Dermis blood vessel endothelial cell (primary cell): ENCODE measurements at regions not wholly inside any gene's neighbourhood (a gene's known extent, or its start where the extent isn't known, plus 50 kb on each side); places are given as distances from the start of the nearest gene placed in this dataset.
A peak's percentile ranks its signal among the peaks of the same experiment; 100 is the strongest.
"Not testable (repeated sequence)": the region's sequence is repeated elsewhere in the genome, so short reads cannot be mapped to it uniquely, and the experiment has no call there.

Experiments
- DNase-seq: peaks from one replicate; pipeline ENCODE4 v3.0.0; 2010

GRCh38 chr6:9370480-9370879 is 935.1 kb upstream of the SLC35B3 start:
- no peak for DNase-seq

- no peak for DNase-seq
Measured at GRCh38 chr6:9365378-9365777, 930.0 kb upstream of the SLC35B3 start.

GRCh38 chr6:9361749-9362148 is 926.4 kb upstream of the SLC35B3 start:
- no peak for DNase-seq

GRCh38 chr6:9360881-9361280 is 925.5 kb upstream of the SLC35B3 start:
- DNase-seq: no peak

- DNase-seq: no peak
Measured at GRCh38 chr6:9347608-9348007, 912.3 kb upstream of the SLC35B3 start.

DNA sequence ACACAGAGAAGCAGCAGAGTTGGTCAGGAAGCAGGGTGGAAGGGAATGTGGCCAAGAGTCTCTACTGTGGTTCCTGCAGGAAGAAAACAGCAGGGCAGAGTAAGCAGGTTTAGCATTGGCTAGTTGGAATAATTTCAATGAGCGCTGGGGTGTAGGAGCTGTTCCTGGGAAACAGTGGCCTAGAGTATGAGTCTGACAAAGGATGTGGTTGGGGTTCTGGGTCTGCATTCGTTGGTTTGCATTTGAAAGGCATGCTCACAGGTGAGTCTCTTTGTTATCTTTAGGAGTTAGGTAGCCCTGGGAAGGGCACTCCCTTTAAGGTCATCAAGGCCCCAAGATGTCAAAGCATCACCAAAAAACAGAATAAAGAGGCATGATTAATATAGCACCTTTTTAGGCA is 911.6 kb upstream of the SLC35B3 start:
- no peak for DNase-seq

- DNase-seq: no peak
Measured at GRCh38 chr6:9335431-9335830, 900.1 kb upstream of the SLC35B3 start.

DNA sequence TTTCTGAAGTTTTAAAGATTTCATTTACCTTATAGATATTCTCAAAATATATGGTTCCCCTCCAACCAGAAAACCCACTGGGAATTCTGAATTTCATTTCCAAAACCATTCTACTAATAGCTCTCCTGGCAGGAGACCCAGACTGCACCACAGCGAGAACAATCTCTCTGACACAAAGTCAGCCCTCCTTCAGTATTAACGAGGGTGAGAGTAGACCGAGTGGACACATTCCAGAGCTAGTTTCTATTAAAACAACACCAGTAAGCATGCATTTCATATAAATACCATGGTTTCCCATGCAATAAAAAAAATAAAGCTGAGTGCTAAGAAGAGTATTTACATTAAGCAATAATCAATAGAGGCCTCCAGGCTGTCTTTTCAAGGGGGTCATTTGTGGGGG is 899.6 kb upstream of the SLC35B3 start:
- no peak for DNase-seq

DNA sequence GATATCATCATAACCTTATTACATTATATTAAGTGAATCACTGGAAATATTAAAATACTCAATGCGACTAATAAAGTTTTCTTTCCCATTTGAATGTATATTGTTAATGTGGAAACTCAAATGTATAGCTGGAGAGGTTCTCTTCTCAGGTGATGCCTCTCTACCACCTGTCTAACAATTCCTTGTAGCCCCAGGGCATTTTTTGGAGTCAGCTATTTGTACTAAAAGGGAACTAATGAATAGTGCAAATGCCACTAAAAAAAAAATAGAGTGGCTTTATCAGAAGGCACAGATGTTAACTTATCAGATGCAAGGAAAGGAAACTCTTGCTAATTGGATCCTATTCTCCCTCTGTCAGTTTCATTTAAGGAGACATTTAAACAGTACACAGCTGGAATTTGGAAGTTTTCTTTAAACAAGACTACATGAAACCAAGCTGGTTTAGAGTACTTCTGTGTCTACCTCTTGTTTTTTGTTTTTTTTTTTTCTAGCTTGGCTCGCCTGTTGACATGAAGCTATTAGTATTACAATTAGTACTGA is 897.0 kb upstream of the SLC35B3 start:
- DNase-seq: no peak

GRCh38 chr6:9316831-9317230 is 881.5 kb upstream of the SLC35B3 start:
- no peak for DNase-seq

DNA sequence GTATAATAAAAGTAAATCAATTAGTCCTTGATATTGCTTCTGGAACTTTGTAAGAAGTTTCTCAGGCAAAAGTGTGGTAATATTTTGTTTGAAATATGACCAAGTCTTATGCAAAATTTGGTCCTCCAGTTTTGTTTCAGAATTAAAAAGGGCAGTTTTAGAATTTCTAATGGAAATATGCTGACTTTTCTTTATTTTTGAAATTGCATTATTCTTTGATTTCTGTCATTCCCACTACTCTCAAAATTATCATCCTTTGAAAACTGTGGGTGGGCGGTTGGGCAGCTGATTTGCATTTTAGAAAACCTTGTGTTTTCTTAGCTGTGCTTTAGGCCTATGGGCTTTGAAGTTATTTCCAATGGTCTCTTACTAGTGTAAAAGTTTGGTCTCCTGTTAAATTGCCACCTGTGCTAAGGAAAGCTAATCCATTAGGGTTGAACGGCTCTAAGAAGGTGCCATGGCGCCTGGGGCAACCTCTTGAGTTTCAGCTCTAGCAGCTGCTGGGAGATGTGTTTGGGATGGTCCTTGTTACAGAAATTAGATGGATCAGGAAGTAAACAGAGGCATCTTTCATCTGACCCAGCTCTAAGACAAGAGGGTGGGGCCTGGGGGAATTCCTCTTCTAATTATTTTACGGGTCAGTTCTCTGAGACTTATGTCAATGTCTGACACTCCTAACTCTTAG is 880.8 kb upstream of the SLC35B3 start:
- DNase-seq: no peak

GRCh38 chr6:9308284-9308683 is 872.9 kb upstream of the SLC35B3 start:
- no peak for DNase-seq

GRCh38 chr6:9307786-9308185 is 872.4 kb upstream of the SLC35B3 start:
- DNase-seq: no peak

DNA sequence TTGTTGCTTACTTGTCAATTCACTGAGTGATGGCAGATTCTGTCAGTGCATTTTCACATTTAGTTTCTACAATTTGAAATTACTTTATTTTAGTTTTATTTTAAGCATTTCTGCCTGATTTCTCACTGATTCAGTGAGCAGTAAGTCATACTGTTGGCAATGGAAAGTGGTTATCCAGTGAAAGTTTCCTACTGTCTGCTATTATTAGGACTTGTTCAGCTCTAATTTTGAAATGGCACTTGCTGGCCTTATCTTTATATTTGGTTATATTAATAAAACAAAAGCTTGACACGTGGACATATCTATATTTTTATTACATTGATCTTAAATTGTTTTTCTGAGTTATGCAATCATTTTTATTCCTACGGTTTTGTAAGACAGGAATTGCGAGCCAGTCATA is 871.8 kb upstream of the SLC35B3 start:
- DNase-seq: no peak

DNA sequence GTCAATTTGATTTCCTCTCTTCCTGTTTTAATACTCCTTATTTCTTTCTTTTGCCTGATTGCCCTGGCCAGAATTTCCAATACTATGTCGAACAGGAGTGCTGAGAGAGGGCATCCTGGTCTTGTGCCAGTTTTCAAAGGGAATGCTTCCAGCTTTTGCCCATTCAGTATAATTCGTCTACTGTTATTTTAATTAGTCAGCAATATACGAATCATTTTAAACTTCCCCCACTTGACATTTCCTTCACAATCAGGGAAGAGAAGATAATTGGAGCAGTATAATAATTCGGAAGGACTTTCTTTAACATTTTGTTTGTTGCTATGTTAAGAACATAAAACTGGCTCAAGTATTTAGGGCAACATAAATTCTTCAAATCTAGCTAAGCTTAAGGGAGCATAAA is 860.3 kb upstream of the SLC35B3 start:
- DNase-seq: peak; percentile 22

DNA sequence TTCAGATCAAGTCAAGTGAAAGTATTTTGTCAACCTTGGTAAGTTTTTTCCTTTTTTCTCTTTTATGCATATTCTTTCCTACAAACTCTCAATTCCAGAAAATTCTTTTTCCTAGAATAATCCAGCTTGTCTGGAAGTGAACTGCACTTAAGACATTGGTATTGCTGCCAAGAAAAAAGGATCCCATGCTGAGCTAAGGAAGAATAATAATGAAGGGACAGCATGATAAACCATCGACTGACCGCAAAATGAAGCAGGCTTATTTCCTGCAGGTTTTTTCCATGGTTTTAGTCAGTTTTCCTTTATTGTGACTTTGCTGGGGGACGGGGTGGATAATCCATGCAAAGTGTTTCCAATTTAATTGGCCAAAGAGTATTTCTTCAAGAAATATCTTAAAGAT is 857.6 kb upstream of the SLC35B3 start:
- DNase-seq: peak; percentile 2

- DNase-seq: not testable (repeated sequence)
Measured at GRCh38 chr6:9290342-9290741, 855.0 kb upstream of the SLC35B3 start.

DNA sequence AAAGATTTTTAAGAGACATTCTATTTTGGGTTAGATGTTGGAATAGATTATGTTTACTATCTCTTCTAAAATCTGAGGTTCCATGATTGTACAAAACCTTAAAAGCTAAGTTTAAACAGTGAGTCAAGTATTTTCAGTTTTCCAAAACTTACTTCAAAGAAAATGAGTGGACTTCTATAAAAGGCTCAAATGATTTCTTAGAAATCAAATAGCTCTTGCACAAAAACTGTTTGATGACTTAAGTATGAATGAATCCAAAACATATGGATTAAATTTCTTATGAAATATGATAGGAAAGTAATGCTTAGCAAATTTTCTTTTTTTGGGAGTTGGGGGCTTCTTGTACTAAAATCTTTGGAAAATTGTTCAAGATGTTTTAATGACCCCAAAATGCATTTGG is 837.3 kb upstream of the SLC35B3 start:
- no peak for DNase-seq

DNA sequence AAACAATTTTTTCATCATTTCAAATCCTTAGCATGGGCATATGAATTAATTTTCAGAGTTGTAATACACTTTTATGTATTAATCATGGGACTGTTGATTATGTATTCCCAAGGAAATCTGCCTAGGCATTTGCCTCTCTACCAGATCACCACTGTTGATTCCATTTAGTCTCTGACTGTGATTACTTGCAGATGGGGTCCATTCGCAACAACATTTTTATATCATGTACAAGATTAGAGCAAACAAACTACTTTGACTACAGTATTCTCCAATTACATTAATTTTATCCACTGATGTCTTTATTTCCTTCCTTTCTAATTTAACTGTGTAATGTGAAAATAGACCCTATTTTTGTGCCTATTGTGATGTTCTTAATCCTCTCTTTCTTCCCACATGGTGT is 831.4 kb upstream of the SLC35B3 start:
- DNase-seq: no peak

- DNase-seq: no peak
Measured at GRCh38 chr6:9257215-9257614, 821.9 kb upstream of the SLC35B3 start.

- DNase-seq: no peak
Measured at GRCh38 chr6:9254251-9254650, 818.9 kb upstream of the SLC35B3 start.

DNA sequence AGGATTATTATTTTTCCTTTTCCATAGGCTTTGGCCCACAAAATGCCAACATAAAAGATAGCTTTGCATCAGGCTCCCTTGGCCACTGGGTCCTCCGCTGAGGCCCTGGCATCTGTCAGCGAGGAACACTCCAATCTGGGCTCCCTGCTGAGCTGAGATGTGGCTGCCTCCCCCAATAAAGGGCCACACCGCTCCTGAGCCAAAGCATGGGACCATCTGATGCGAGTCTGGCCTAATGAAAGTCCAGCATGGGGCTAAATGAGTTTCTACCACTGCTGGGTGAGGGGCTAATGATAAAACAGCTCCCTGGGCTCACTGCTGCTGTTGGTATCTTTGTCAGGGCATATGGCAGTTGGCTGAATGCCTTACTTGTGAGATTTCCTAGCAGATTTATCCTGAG is 817.5 kb upstream of the SLC35B3 start:
- no peak for DNase-seq

DNA sequence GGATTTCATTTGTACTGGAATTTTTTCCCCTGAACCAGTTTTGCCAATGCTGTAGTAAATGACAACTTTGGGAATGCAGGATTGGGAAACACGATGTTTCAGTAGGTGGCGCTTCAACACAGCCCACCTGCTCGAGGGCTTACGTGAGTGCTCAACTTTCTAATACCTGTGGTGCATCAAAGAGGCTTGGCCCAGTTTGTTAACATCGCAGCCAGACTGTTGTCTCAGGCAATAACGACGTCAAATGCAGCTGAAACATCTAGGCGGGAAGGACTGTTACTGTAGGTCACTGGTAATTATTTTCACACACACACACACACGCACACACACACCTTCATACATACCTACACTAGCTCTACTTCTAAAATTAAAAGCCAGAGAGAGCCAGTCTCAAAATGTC is 815.5 kb upstream of the SLC35B3 start:
- peak; percentile 83 for DNase-seq

DNA sequence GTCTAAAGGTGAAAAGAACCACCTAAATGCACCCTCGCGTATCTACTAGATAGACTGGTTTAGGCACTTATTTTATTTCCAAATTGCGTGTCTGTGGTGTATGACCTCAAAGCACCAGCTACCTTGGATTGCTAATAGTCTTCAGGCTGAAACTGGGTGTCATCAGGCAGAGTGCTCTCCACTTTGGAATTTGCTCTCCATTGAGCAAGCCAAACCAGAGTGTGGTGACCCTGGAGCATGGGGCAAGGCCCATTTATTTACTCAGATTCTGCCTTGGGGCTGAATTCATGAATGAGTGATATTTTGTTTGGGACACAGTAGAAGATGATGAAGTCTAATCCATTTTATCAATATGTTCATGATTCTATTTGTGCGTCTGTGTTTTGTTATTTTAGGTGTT is 812.8 kb upstream of the SLC35B3 start:
- no peak for DNase-seq

DNA sequence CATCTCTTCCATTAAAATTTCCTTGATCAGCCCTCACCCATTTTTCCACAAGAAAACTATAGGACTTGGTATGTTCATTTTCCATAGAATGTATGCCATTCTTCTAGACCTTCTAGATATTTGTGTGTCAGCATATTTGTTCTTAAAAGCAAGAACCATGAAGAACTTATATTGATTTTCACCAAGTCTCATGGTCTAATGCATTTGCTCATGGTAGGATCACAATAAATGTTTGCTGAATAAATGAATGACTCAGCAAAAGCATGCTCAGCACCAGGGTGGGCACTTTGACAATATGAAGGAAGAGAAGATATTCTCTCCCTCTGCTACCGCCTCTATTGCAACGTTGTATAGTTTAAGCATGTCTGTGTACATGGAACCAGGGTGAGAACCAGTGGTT is 805.5 kb upstream of the SLC35B3 start:
- no peak for DNase-seq
